Stimulated activated memory B cell treated with anti-CD40 and anti-IgM and Interleukin-4, amounts not matched to agents 10 μg/mL and 1 μg/mL and 100 μg/mL, for 72 hours (primary cell): ENCODE measurements at regions not wholly inside any gene's neighbourhood (a gene's known extent, or its start where the extent isn't known, plus 50 kb on each side); places are given as distances from the start of the nearest gene placed in this dataset.
A peak's percentile ranks its signal among the peaks of the same experiment; 100 is the strongest.

Experiments
- ATAC-seq: fragments of 150-1000 bp; cut with Tn5 transposase; 2 replicates; pipeline ENCODE4 v1.10.0; 2021
- H3K27ac Mint-ChIP-seq: one replicate; pipeline ENCODE4 v1.8.0; 2022; ENCODE audit warnings: mild to moderate bottlenecking, mixed read lengths
- H3K27me3 Mint-ChIP-seq: one replicate; pipeline ENCODE4 v1.8.0; 2022; ENCODE audit warnings: mixed read lengths
- H3K36me3 Mint-ChIP-seq: one replicate; pipeline ENCODE4 v1.8.0; 2022; ENCODE audit warnings: mixed read lengths
- H3K4me1 Mint-ChIP-seq: one replicate; pipeline ENCODE4 v1.8.0; 2022; ENCODE audit warnings: mixed read lengths
- H3K4me3 Mint-ChIP-seq: one replicate; pipeline ENCODE4 v1.8.0; 2022; ENCODE audit warnings: mild to moderate bottlenecking, moderate library complexity, mixed read lengths
- H3K9me3 Mint-ChIP-seq: one replicate; pipeline ENCODE4 v1.8.0; 2022; ENCODE audit warnings: mixed read lengths

DNA sequence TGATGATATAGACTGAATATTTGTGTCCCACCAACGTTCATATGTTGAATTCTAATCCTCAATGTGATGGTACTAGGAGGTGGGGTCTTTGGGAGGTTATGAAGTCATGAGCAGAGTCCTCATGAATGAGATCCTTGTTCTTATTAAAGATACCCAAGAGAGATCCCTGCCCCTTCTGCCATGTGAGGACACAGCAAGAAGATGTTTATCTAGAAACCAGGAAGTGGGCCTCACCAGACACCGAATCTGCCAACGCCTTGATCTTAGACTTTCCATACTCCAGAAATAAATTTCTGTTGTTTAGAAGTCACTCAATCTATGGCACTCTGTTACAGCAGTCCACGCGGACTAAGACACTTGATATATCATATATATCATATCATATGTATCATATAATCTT lies 67.7 kb upstream of the GCM1 start:
- Mint-ChIP-seq H3K27me3 (no peaks in the 10 kb centered on the region), H3K27ac (peak overlapping the region; percentile 55), H3K9me3 (peaks cover 2% of the 10 kb centered on the region), H3K4me1 (peaks cover 63% of the 10 kb centered on the region), H3K36me3 (peaks cover 37% of the 10 kb centered on the region), H3K4me3 (no peak overlapping the region)
- peak; percentile 45 for ATAC-seq

DNA sequence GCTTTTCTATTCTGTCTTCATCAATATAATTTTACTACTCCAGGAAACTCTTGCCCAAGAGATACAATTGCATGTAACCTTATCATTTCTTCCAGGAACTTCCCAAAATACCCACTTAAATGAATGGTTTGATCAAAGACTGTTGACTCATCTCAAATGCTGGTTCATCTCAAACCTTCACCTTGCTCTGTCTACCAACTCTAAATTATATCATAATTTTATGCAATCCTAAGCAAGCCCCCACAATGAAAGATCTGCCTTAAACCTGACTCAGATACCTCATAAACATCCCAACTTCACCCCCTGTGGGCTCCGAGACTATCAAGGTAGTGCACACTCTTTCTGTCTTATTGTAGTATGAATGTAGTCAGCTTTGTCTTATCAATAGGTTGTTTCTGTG lies 65.5 kb upstream of the GCM1 start:
- Mint-ChIP-seq H3K36me3 (peaks cover 31% of the 10 kb centered on the region), H3K27me3 (no peaks in the 10 kb centered on the region), H3K9me3 (no peaks in the 10 kb centered on the region), H3K4me1 (peaks cover 46% of the 10 kb centered on the region), H3K27ac (no peak overlapping the region), H3K4me3 (no peak overlapping the region)
- ATAC-seq, result no peak

DNA sequence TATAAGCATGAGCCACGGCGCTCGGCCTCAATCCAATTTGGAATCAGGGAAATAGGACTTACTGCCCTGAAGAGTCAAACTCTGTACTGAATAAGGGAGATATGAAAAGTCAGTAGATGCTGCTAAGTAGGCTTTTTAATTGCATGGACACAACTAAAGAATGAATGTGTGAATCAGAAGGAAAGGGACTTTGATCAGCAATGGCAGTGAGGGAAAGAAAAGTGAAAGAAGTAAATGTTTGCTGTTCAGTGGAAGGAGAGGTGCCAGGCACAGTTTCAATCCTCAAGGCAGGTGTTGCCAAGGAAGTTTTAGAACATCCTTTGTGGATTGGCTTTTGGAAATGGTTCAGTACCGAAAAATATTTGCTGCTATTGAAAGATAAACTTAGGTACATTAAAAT lies 62.2 kb upstream of the GCM1 start:
- Mint-ChIP-seq H3K27me3 (no peaks in the 10 kb centered on the region), H3K27ac (no peak overlapping the region), H3K4me3 (no peak overlapping the region), H3K9me3 (no peaks in the 10 kb centered on the region), H3K4me1 (peaks cover 18% of the 10 kb centered on the region), H3K36me3 (peaks cover 11% of the 10 kb centered on the region)
- no peak for ATAC-seq

DNA sequence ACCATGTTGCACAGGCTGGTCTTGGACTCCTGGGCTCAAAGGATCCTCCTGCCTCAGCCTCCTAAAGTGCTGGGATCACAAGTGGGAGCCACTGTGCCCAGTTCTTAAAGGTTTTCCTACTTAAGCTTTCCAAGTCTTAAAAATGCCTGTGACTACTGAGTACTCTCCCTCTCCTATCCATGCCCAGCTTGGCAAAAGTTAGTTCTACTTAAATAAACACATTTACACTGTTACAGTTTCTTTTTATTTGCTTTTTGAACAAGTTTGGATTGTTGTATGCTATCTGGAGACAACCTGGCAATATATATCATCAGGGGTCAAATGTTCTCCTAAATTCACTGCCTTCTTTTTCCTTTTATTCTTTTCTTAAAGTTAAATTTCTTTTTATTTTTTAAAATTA lies 61.0 kb upstream of the GCM1 start:
- Mint-ChIP-seq H3K4me3 (no peak overlapping the region), H3K36me3 (peaks cover 5% of the 10 kb centered on the region), H3K4me1 (peaks cover 19% of the 10 kb centered on the region), H3K27me3 (no peaks in the 10 kb centered on the region), H3K27ac (no peak overlapping the region), H3K9me3 (no peaks in the 10 kb centered on the region)
- no peak for ATAC-seq

DNA sequence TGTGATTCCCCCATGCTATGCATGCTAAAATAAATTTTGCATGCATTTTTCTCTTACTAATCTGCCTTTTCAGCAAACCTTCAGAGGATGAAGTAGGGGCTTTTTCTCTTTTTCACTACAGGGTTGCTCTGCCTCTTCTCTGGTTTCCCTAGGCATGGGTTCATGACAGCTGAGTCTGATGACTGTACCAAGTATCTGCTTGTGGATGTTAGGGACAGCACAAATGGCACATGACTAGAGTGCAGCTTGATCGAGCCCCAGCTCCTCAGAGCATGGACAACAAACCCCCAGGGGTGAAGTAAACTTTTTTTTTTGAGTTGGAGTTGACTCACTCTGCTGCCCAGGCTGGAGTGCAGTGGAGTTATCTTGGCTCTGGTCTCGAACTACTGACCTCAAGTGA lies 57.1 kb upstream of the GCM1 start:
- H3K36me3 Mint-ChIP-seq, result no peaks in the 10 kb centered on the region
- no peaks in the 10 kb centered on the region for H3K9me3 Mint-ChIP-seq
- H3K27ac Mint-ChIP-seq, result no peak overlapping the region
- H3K4me3 Mint-ChIP-seq, result no peak overlapping the region
- peak; percentile 54 for ATAC-seq
- H3K27me3 Mint-ChIP-seq, result no peaks in the 10 kb centered on the region
- H3K4me1 Mint-ChIP-seq, result peaks cover 40% of the 10 kb centered on the region

DNA sequence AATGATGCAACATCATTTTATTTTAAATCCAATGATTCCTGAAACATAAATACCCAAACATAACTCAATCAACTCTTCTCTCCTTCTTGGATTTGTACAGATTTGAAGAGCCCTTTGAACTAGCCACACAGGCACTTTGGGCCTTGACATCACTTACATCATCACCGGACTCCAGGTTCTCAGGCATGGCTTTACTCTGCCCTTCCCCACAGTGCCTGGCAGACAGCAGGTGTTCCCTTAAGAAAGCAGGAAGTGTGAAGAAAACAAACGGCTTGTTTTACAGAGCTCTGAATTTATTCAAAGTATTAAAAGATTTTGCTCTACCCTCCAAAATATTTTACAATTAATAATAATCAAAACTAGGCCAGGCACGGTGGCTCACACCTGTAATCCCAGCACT lies 54.8 kb upstream of the GCM1 start:
- no peak for ATAC-seq
- no peaks in the 10 kb centered on the region for H3K36me3 Mint-ChIP-seq
- H3K4me1 Mint-ChIP-seq, result peaks cover 51% of the 10 kb centered on the region
- H3K4me3 Mint-ChIP-seq, result no peak overlapping the region
- H3K27me3 Mint-ChIP-seq, result no peaks in the 10 kb centered on the region
- H3K27ac Mint-ChIP-seq, result no peak overlapping the region
- H3K9me3 Mint-ChIP-seq, result no peaks in the 10 kb centered on the region

DNA sequence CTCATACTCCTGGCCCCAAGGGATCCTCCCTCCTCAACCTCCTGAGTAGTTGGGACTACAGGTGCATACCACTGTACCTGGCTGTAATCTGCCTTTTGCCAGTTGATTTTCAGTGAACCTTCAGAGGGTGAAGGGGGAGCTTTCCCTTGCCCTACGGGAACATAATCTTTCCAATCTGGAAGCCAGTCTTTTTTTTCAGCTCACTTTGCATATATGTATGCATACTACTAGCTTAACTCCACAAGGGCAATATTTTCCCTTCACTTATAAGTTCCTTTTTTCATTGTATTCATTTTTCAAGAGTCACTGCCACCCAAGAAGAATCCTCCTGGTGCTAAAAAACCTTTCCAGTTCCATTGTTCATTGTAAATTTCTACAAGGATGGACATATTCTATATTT lies 53.4 kb upstream of the GCM1 start:
- no peak overlapping the region for H3K4me3 Mint-ChIP-seq
- peaks cover 6% of the 10 kb centered on the region for H3K9me3 Mint-ChIP-seq
- H3K27ac Mint-ChIP-seq, result no peak overlapping the region
- H3K4me1 Mint-ChIP-seq, result peaks cover 64% of the 10 kb centered on the region
- no peak for ATAC-seq
- no peaks in the 10 kb centered on the region for H3K27me3 Mint-ChIP-seq
- H3K36me3 Mint-ChIP-seq, result no peaks in the 10 kb centered on the region

DNA sequence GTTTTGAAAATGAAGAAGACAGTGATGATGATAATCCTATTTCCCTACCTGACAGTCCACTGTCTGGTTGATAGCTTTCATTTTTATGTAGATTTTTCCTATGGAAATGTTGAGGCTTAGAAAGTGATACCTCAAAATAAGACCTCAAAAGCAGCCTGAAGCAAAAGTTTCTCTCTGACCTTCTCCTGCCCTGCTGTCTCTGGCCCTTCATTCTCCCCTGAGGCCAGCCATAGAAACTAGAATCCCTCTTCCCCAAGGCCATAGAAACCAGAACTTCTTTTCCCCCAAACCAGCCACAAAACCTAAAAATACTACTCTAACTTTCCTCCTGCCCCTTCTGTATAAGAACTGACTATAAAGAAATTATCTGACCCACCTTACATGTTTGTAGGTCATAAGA lies 52.6 kb upstream of the GCM1 start:
- ATAC-seq, result peak; percentile 75
- H3K27me3 Mint-ChIP-seq, result no peaks in the 10 kb centered on the region
- no peak overlapping the region for H3K4me3 Mint-ChIP-seq
- peaks cover 6% of the 10 kb centered on the region for H3K9me3 Mint-ChIP-seq
- peaks cover 64% of the 10 kb centered on the region for H3K4me1 Mint-ChIP-seq
- no peaks in the 10 kb centered on the region for H3K36me3 Mint-ChIP-seq
- H3K27ac Mint-ChIP-seq, result peak overlapping the region; percentile 57

DNA sequence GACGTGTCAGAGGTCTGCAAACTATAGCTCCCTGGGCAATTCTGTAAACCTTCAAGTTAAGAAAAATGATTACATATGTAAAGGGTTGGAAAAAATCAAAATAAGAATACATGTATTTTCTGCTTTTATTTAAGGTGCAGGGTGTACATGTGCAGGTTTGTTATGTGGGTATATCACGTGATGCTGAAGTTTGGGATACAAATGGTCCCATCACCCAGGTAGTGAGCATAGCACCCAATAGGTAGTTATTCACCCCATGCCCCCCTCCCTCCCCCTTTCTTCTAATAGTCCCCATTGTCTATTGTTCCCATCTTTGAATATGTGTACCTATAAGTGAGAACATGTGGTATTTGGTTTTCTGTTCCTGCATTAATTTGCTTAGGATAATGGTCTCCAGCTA lies 51.1 kb upstream of the GCM1 start:
- peaks cover 6% of the 10 kb centered on the region for H3K9me3 Mint-ChIP-seq
- H3K27ac Mint-ChIP-seq, result peak overlapping the region; percentile 3
- no peak overlapping the region for H3K4me3 Mint-ChIP-seq

DNA sequence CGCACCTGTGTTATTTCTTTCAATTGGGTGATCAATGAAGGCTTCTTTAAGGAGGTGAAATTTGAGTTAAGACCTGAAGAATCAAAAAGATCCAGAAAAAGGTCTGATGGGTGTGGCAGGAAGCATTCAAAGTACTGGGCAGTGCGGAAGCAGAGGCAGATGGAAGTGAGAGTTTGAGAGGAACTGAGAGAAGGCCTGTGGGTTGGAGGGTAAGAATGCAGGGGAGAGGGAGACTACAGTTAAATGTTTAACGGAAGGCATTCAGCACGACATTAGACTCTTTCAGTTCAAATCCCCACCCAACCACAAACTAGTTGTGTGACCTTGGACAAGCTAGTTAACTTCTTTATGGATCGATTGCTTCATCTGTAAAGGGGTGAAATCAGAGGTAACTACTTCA lies 50.5 kb upstream of the GCM1 start:
- H3K27me3 Mint-ChIP-seq, result no peaks in the 10 kb centered on the region
- H3K27ac Mint-ChIP-seq, result peak overlapping the region; percentile 3
- H3K9me3 Mint-ChIP-seq, result peaks cover 6% of the 10 kb centered on the region
- H3K4me1 Mint-ChIP-seq, result peaks cover 60% of the 10 kb centered on the region
- H3K36me3 Mint-ChIP-seq, result no peaks in the 10 kb centered on the region
- no peak overlapping the region for H3K4me3 Mint-ChIP-seq
- ATAC-seq, result peak; percentile 97

More for the DNA sequence above, 51.1 kb upstream of the GCM1 start:
- no peak for ATAC-seq
- H3K36me3 Mint-ChIP-seq, result no peaks in the 10 kb centered on the region
- H3K27me3 Mint-ChIP-seq, result no peaks in the 10 kb centered on the region
- H3K4me1 Mint-ChIP-seq, result peaks cover 57% of the 10 kb centered on the region
